Activated naive CD4-positive, alpha-beta T cell treated with Interleukin-2 at 50 U/mL for 16 hours (primary cell): ENCODE measurements at regions not wholly inside any gene's neighbourhood (a gene's known extent, or its start where the extent isn't known, plus 50 kb on each side); places are given as distances from the start of the nearest gene placed in this dataset.

Experiments
- DNase-seq: peaks from one replicate; pipeline ENCODE4 v3.0.0-alpha.2; 2020

DNA sequence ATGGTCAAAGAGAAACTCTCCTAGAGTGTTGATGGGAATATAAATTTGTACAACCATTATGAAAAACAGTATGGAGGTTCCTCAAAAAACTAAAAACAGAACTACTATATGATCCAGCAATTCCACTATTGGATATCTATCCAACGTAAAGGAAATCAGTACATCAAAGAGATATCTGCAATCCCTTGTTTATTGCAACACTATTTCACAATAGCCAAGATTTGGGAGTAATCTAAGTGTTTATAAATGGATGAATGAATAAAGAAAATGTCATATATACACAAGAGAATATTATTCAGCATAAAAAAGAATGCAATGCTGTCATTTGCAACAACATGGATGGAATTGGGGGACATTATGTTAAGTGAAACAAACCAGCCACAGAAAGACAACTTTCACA is 1118.1 kb upstream of the PRKX start:
- no peak for DNase-seq

DNA sequence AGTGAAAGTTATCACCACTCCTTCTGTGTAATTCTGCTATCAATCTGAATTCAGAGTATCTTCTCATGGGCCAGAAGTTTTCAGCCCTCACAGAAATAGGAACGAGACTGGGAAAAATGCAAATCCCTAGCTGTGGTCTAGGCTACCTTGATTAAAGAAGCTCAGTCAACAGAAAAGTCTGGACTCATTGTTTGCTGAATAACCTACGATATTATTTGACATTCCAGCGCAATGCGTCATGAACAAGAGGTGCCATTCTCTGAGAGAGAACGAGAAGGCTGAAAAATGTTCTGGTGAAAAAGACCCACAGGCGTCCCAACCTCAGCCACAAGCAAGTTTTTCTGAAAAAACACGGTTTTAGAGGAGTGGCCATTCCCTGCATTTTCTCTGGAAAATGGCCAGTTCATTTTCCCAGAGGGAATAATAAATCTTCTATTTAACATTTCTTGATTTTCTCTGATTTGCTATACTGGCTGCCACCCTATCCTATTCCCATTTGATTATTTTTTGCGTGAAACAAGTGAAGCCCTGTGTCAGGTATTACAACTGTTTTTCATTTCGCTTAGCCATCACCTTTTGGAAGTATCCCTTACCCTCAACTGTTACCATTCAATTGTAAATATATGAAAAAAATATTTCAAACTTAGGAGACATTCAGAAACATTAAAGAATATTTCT is 1117.6 kb upstream of the PRKX start:
- no peak for DNase-seq

DNA sequence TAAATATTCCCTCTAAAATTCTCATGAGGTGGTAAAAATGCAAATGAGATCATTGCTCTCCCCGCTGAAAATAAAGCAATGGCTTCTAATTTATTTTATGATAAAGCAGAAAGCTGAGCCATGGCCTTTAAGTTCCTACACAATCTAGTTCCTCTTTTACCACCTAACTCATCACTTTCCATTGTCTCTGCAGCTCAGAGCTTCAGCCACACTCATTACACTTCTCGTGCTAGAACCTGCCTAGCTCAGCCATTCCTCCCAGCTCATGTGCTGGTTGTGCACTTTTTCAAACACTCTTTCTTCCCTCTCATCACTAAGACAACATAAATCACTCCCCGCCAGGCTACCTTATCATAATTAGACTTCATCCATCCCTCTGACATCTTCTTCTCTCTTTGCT is 1112.1 kb upstream of the PRKX start:
- DNase-seq, result no peak

DNA sequence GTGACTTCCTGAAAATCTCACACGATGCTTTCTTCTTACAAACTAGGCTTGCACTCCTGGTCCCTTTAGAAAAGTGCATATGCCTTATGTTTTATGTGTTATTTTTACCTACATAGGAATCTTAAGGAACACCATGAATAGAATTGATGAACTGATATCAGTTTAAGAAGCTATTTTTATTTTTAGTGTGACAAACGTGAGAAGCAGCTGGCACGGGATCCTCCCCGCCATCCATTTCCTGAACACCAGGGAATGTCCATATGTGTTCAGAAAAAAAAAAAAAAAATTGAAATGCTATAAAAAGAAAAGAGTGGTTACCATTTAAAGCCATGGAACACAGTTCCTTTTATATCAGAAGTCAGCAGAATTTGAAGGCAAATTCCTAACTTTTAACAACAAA is 1096.1 kb upstream of the PRKX start:
- DNase-seq, result no peak

DNA sequence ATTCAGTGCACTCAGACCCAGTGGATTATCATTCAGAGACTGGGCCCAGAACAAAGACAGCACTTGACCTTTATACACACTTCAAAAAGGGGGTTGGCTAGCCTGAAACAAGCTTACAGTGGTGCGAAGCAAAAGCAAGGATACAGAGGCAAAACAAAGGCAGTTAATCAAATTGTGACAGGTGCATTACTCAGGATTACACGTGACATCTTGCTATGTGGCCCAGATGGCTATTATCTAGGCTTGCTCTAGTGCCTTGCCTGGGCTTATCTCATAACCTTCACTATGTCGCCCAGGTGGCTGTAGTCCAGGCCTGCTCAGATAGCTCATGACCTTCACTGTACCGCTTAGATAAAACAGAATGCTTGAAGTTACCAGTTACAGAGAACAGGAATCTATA is 1092.1 kb upstream of the PRKX start:
- no peak for DNase-seq

DNA sequence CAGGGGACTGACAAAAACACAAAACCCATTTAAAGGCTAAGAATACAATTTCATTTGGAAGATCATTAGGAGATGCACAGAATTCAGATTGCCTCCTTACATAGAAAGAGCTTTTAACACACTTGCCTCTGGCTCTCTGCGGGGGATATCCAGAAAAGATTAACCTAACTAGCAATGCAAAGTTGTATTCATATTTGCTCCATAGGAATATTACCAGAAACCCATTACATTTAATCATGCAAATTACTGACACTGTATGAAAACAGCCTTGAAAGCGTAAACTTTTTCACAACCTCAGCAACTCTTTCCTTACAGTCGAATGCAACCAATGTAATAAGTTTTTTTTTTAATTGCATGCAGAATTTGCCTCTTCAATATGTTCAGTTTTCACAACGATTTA is 1087.3 kb upstream of the PRKX start:
- DNase-seq, result no peak

DNA sequence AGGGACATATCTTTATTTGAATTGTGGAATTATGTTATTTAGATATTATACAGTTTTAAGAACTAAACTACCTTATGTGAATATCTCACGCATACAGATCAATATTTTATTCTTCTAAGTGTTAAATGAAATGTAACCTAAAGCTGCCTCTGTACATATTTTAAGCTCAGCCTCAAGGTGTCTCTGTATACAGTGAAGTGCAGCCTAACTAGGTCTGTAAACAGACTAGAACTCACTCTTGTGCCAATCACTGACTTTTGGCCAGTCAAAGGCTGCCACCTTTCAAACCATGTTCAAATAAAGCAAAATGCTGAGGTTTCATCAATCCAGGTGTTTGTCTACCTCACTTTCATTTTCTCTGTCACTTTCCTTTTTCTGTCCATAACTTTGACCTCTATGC is 1074.5 kb upstream of the PRKX start:
- DNase-seq, result no peak

DNA sequence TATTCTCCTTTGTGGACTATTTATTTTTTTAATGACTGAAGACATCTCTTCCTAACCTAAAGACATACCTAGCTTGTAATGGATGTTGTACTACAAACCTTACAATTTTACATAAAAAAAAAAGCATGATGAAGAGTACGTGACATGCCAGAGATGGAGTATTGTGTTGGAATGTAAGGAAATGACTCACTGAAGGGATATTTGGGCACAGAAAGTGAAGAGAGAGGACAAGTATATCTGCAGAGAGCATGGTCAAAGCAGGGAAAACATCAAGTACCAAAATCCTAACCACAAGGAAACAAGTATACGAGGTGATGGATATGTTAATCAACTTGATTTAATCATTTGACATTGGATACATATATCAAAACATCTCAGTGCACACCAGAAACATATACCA is 1051.4 kb upstream of the PRKX start:
- no peak for DNase-seq

DNA sequence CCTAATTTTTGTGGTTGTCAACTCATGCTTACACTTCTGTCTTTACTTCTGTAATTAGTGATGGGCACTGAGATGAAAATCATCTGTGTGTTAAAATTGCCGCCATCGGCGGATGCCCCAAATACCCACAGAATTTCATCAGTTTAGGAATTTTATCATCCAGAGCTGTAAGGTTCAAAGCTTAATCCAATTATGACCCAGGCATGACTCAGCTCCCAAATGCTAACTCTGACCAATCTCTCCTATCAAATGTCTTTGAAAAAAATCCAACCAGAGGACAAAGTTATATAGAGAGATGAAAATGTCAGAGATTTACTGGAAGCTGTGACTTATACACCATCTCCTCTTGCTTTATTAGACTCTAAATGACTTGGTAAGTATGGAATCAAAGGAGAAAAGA is 1048.7 kb upstream of the PRKX start:
- DNase-seq, result no peak

DNA sequence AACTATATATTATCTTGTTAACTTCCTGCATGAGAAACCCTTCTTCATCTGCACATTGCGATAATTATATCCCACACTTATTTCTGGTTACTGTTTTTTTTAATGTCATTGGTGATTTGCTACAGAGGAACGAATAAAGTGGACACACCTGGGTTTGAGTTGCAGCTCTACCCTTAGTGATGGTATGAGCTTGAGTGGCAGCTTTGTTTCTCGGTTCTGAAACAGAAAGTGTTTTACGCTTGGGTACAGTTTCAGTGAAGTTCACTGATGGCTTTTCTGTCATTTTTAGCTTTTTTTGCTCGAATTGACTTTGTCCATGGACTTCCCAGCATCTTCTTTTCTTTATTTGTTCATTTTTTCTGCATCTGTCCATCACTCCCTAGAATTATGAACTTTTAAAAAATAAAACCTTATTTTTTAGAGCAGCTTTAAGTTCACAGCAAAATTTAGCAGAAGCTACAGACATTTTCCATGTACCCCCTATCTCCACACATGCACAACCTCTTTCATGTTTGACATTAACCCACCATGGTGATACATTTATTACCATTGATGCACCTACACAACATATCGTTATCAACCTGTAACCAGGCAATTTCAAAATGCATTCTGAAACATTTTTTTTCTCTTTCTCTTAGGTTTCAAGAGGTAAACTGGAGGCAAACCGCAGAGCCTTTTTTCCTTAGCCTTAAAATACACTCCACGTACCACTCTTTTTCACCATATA is 1041.6 kb upstream of the PRKX start:
- no peak for DNase-seq

DNA sequence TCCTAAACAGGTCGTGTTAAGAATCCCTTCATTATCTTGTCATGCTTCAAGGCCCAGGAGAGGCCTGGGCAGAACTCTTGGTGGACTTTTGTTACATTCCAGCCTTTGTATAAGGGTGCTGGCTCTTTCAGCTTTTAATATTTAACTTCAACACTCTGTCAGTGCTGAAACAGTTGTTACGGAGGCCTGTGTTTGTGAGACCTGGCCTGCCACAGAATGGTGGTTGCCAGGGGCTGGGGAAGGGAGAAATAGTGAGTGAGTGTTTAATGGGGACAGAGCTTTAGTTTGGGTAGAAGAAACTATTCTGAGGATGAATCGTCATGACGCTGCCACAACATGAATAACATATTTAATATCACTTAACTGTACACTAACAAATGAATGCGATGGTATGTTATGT is 1027.6 kb upstream of the PRKX start:
- no peak for DNase-seq

DNA sequence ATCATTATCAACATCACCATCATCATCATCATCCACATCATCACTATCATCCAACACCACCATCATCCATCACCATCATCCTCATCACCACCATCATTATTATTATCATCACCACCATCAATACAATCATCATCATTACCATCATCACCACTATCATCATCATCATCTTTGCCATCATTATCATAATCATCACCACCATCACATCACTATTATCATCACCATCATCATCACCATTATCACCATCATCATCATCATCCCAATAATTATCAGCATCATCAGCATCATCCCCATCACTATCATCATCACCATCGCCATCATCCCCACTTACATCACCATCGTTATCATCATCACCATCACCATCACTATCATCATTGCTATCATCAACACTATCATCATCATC is 1021.9 kb upstream of the PRKX start:
- DNase-seq, result no peak

DNA sequence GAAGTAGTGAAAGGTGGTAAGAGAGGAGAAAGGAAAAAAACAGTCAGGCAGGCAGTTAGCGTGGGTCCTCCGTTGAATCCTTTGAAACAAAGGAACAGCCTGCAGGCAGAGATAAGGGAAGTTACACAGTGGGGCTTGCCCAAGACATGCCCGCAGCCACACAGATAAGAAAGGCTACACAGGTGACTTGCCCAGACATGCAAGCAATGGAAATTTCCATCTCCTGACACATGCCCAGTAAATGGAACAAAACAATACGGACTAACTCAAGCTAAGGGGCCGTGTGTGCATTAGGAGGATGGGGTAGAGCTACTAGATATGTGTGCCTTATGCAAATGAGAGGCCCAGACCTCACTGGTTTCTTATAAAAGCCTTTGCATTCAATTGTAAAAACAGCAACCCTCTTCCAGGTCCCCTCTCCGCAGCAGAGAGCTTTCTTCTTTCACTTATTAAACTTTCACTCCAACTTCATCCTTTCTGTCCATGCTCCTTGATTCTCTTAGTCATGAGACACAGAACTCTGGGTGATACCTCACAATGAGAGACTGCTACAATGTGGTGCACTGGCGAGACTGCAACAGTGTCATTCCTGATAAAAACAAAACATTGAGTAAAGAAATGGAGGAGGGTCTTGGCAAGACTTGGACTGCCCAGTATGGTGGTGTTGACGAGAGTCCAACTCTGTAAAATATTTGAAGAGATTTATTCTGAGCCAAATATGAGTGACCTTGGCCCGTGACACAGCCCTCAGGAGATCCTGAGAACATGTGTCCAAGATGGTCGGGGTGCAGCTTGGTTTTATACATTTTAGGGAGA is 997.4 kb upstream of the PRKX start:
- no peak for DNase-seq

DNA sequence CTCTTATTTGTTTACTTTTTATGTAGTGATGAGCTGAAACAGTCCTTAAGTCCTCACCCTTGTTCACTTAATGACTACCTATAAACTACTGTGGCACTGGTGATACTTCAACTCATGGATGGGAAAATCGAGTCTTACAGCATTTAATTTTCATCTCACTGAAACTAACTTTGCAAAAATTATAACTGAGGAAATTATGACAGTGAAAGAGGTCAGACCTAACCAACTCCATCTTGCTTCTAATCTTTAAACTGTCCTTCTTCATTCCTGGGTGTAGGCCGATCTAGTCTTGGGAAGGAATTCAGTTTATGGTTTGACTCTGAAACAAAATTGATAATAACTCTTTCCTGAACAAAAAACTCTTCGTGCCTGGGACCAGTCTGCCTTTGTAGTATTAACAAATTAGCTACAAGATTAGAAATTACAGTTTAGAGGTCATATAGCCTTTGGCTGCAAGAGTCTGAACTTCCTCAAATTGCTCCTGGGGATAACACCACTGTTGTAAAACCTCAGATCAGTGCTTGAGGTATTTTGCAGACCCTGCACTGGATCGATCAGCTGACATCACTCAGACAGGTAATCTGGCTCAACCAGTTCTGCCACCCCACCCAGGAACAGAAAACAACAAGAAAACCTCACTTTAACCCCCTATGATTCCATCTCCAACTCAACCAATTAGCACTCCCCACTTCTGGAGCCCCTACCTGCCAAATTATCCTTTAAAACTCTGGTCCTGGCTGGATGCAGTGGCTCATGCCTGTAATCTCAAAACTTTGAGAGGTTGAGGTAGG is 995.7 kb upstream of the PRKX start:
- DNase-seq, result no peak

DNA sequence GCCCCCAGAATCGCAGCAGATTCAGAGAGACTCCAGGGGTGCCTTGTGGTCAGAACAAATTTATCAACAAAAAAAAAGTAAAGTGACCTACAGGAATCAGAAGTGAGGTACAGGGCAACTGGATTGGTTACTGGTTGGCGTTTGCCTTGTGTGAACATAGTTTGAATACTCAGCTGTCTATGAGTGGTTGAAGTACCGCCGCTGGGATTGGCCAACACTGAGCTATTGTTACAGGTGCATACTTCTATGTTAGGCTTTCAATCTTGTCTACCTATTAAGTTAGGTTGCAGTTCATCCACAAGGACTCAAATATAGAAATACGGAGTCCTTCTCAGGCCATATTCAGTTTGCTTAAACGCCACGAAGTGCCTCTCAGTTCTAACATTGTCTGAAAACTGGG is 993.5 kb upstream of the PRKX start:
- no peak for DNase-seq

DNA sequence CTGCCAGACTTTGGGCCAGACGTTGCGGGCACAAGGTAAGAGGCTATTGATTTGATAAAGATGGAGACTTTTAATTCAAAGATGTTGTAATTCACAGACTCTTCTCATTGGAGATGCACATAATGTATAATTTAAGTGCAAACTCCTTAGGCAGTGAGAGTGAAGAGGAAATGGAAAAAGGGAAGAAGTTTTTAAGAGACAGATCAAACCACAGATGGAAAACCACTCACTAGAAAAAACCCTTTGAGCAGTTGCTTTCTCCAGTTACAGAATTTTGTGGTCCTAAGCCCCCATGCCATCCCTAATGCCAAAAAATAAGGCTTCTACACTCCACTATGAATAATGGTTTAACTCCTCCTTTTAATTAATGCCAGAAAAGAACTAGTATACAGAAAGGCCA is 977.1 kb upstream of the PRKX start:
- DNase-seq, result no peak

DNA sequence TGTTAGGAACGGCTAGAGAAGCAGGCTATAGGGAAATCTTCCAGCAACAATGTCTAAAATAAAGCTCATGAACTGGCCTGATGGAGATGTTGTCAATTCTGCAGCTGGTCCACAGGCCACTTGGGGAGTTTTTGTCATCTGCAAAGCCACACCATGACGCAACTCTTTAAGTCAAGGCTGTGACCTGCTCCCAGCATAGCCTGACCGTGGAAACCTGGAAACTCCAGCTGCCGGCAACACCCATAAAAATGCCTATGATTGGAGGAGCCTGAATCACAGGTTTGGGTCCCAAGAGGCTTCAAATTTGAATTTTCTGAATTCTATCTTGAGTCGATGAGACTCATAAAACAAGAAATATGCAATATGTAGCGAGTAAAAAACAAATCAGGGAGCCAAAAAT is 969.2 kb upstream of the PRKX start:
- DNase-seq, result no peak

DNA sequence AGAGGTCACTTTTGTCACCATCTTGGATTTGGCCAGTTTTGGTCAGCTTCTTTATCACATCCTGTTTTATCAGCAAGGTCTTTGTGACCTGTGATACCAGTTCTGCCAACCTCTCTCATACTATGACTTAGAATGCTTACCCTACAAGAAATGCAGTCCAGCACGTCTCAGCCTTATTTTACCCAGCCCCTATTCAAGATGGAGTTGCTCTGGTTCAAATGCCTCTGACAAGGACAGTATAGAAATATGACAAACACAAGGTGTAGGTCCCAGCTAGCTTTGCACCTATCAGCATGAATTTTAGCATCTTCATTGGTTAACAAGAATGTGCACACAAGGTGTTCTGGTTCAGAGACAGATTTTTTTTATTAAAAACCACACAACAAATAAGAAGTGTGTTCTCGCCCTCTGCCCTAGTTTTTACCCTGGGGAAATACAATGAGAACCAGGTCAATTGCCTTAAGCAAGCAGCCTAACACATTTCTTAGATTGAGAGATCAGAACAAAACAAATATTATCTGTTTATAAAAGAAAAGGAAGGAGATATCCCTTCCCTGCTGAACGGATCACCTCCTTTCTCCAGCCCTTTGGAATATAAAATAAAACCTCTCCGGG is 962.3 kb upstream of the PRKX start:
- no peak for DNase-seq

DNA sequence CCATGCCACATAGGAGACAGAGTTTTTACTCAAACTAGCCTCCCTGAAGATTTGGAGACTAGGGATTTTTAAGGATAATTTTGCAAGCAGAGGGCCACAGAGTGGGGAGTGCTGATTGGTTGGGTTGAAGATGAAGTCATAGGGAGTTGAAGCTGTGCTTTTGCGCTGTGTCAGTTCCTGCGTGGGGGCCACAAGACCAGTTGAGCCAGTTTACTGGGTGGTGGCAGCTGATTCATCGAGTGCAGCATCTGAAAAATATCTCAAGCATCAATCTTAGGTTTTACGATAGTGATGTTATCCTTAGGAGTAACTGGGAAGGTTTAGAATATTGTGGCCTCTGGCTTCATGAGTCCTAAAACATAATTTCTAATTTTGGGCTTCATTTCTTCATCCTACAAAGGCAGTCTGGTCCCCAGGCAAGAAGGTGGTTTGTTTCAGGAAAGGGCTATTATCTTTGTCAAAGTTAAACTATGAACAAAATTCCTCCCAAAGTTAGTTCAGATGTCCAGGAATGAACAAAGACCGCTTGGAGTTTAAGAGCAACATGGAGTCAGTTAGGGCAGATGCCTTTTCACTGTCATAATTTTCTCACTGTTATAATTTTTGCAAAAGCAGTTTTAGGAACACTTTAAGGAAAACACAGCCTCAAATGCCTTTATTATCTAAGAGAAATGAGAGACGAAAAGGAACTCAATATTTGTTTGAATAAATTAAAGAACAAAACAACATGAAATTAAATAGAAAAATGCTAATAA is 960.8 kb upstream of the PRKX start:
- no peak for DNase-seq

DNA sequence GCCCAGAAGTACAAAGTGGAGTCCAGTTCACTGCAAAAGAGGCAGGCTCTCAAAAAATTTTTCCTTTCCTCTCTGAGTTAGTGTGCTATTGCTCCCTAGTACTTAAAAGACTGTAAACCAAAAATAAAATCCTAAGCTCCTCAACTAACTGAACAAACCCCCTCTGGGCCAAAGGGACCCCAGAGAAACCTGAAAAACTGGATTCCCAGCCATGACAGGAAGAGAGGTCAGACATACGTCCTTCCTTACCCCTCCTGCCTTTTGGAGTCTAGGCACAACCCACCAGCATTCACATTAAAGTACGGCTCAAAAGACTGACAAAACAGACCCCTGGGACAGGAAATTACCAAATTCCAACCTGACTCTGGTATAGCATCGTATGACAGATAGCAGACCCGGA is 957.9 kb upstream of the PRKX start:
- DNase-seq, result no peak

DNA sequence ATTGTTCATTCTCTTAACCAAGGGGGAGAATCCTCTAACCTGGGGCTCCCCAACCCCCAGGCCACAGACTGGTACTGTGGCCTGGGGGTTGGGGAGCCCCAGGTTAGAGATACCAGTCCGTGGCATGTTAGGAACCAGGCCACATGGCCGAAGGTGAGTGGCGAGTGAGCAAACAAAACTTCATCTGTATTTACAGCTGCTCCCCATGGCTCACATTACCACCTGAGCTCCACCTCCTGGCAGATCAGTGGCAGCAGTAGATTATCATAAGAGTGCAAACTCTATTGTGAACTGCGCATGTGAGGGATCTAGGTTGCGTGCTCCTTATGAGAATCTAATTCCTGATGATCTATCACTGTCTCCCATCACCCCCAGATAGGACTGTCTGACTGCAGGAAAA is 957.2 kb upstream of the PRKX start:
- DNase-seq, result no peak
